ENCODE measurements at regions not wholly inside any gene's neighbourhood (a gene's known extent, or its start where the extent isn't known, plus 50 kb on each side); places are given as distances from the start of the nearest gene placed in this dataset.

DNA sequence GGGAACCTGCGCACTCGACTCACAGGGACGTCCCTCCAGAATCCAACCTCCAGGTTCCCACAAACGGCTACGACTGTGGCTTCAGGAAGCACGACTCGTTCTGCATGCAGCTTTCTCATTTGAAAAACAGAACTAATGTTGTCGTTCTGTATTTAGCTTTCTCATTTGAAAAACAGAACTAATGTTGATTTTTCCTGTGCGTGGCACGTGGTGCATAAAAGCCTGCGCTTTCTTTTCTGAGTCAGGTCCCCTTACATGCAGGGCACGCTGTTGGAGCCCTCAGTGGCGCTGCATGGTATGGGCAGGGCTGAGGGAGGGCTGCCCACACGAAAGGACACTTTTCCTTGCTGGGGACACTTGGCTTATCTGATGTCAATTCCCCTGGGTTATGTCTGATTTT, 124.3 kb downstream of the TMEM18 start (continued):
- TF ChIP-seq, protein P1, sequence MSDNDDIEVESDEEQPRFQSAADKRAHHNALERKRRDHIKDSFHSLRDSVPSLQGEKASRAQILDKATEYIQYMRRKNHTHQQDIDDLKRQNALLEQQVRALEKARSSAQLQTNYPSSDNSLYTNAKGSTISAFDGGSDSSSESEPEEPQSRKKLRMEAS (IDR thresholded peaks at IDR 0.05), result no peak
- TF ChIP-seq SUZ12 (IDR thresholded peaks at IDR 0.05; ENCODE audit: low read length), result no peak
- TF ChIP-seq HDAC2 (IDR thresholded peaks at IDR 0.05; ENCODE audit: borderline replicate concordance in 1 of 2, low read depth in 2 of 2, low read length in 2 of 2), result no peak
- TF ChIP-seq EP300 (IDR thresholded peaks at IDR 0.05; ENCODE audit: borderline replicate concordance in 1 of 2, low read depth in 2 of 2, low read length in 2 of 2), result no peak
